HG02678 (cell line): ENCODE measurements at regions not wholly inside any gene's neighbourhood (a gene's known extent, or its start where the extent isn't known, plus 50 kb on each side); places are given as distances from the start of the nearest gene placed in this dataset.

Experiments used
- ATAC-seq: cut with Tn5 transposase; IDR thresholded peaks from one replicate; pipeline ENCODE4 v1.9.1; 2021; ENCODE audit warnings: mild to moderate bottlenecking, moderate library complexity; ENCODE audit not compliant: unreplicated experiment

DNA sequence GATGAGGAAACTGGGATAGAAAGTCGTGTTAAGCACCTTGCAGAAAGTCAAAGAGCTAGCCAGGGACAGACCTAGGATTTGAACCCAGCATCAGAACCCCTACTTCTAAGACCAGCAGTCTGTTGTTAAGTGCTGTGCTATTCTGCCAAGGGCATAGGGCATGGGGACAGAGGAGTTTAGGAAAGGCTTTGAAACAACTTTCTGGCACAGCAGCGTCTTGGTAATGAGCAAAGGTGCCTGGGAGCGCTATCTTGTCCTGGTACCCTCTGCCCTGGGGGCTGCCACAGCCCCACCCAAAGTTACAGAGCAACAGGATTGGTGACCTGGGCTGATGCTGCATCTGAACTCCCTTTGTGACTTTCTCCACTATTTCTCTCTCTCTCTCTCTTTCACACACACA lies 1108.1 kb downstream of the BCL11B start:
- ATAC-seq, result no peak

DNA sequence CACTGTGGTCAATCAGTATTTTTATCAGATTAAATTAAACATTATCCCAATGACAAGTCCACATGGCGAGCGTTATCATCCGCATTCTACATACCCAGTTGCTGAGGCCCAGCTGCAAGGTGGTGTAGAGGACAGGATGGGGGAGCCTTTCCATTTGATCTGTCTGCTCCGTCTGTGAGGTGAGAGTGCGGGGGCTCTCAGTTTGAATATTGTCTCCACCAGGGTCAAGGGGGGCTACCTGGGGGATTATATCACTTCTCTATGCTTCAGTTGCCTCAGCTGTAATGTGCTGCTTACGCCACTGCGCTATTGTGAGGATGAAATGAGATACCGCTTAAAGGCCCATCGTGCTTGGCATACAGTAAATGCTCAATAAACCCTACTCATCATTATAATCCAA lies 1106.0 kb downstream of the BCL11B start:
- ATAC-seq, result no peak

DNA sequence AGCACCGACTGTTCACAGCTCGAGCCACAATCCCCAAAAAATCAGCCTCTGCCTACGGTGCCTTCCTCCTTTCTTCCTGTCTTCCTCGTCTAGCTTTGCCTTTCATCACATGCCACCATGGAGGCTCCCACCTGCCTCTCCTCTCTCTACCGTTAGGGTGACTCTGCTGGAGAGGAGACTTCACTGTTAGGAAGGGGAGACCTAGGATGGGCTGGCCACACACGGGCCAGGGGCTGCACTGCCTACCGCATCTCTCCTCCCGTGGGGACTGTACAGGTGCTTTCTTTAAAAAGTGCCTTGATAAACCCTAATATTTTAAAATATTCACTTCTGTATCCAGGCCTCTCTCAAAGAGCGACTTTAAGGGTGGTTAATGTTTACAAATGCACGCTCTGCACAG lies 1104.7 kb downstream of the BCL11B start:
- no peak for ATAC-seq

DNA sequence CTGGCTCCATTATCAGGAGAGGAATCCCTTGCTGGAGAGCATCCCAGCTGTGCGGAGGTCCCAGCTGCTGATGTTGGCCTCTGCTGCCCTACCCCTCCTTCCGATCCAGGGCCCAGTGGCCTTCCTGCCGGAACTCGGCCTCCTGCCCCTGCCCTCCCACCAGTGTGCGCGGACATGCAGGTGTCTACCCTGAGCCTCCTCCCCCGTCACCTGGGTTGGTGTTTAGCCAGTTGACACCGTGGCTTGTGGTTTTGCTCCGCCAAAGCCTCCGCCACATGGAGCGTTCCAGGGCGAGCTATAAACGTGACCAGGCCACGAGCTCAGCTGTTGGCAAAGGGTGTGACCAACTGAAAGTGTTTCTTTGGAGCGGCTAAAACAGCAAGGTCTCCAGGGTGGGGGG lies 1104.3 kb downstream of the BCL11B start:
- ATAC-seq, result no peak

DNA sequence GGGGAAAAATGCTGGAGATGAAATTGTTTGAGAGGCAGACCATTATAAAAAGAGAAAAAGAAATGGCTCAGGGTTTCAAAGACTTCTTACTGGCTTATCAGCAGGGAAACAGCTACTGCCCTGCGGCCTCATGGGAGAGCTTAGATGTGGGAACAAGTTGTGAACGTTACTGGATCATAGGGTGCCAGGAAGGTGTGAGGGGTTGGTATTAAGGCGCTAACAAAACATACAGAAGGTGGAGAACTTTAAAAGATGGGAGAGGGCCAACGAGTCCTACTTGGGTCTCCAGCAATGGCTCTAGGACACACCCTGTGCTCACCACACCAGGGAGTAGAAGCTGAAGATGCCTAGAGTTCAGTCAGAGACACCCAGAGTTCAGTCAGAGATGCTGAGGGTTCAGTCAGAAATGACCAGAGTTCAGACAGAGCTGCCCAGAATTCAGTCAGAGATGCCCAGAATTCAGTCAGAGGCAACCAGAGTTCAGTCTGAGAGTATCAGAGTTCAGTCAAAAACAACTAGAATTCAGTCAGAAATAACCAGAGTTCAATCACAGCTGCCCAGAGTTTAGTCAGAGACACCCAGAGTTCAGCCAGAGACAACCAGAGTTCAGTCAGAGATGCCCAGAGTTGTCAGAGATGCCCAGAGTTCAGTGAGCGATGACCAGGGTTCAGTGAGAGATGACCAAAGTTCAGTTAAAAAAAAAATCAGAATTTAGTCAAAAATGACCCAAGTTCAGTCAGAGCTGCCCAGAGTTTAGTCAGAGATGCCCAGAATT lies 1103.6 kb downstream of the BCL11B start:
- ATAC-seq, result no peak

DNA sequence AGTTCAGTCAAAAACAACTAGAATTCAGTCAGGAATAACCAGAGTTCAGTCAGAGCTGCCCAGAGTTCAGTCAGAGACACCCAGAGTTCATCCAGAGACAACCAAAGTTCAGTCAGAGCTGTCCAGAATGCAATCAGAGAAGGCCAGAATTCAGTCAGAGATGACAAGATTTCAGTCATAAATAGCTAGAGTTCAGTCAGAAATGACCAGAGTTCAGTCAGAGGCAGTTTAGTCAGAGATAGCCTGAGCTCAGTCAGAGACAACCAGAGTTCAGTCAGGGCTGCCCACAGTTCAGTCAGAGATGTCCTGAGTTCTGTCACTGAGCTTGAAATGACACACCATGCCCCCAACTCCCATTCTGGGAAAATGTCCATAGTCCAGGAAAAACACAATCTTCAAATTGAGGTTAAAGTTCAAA lies 1102.8 kb downstream of the BCL11B start:
- ATAC-seq, result no peak

DNA sequence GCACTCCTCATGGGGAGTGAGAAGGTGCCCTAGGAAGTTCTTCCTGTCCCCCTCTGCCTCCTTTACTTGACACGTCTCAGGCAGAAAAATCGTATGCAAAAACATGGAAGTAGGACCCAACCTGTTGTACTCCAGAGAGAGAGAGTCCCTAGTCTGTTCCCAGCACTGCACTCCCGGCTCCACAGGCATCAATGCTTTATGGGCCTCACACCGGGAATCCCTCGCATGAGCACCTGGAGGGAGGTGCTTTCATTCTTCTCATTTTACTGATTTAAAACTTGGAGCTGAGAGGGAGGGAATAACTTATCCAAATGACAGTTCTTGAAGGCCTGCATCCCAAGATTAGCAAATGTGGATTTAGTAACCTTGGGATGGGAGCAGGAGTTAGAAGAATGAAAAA lies 1101.4 kb downstream of the BCL11B start:
- no peak for ATAC-seq

DNA sequence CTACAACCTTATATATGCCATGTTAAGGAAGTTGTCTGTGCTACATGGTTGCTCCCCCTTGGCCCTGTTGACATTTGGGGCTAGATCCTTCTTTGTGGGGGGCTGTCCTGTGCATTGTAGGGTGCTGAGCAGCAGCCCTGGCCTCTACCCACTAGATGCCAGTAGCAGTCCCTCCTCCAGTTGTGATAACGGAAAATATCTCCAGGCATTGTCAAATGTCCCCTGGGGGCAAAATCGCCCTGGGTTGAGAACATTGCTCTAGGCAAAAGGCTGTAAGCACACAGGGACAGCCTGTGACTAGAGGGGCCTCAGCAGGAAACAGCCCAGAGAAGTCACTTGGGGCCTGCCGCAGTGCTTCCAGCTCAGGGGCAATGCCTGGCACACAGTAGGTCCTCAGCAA lies 1100.3 kb downstream of the BCL11B start:
- no peak for ATAC-seq

DNA sequence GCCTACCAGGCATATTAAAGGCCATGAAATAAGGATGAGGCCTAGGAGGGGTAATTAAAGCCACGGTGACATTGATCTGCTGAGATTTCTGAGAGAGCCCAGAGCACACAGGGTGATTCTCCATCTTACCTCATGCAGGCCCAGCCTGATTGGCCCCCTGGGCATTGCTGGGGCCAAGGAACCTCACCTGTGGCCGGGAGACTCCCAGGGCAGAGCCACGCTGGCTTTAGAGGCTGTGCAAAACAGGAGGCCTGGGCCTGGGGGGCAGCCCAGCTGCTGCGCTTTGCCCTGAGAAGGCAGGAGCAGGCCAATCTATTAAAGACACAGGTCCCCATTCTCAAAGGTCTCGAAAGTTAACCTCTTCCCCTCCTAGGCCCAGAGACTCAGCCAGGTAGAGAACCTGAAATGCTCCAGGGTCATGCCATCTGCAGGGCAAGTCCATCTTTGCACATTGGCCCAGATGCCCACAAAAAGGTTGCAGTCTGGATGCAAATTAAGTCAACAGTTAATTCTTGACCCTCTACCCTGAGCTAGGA lies 1099.7 kb downstream of the BCL11B start:
- ATAC-seq, result no peak

DNA sequence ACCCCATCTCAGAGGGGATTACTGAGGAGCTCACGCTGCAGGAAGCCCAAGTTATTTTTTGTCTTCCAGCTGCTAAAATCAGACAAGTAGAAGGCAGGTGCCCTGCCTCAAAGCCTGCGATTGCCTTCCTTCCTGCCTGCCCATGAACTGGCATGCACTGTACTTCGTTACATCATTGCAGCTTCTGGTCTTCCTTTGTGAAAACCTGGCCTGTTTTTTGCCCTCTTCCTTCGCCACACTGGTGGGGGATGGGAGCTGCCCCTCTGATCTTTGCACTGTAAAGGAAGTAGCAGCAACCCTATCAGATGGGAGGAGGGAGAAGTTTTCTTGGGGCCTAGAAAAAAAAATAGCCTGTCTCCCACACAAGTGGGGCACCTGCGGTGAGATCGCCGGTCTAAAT lies 1098.7 kb downstream of the BCL11B start:
- no peak for ATAC-seq

DNA sequence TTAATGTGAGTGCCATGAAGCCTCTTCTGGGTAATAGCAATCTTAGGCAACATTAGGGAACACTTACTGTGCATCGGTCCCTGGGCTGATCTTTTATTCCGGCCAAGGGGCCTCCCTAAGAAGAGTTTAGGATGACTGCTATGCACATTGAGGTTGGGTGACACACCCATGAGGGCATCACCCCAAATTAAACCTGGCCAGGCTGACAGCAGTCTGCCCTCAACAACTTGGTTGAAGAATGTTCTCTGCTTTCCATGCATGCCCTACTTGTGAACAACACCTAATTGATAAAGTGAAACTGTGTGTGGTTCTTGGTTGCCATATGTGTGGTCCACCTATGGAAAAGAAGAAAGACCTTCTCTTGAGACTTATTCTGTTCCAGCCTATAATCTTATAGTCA lies 1098.0 kb downstream of the BCL11B start:
- ATAC-seq, result no peak

DNA sequence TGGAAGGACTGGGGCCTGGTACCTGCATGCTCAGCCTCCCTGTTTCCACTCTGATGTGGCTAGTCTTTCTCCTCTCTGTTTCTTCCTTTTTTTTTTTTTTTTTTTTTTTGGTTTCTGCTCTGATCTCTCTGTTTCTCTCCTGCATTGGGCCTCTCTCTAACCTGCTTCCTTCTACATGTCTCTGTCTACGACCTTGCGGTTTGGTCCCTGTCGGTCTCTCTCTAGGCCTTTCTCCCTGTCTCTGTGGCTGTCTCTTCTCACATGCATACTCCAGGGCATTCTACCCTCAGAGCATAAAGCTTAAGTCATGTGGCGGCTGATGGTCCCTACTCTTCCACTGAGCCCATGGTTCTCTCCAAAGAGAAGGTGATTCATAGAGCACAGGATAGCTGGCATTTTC lies 1096.6 kb downstream of the BCL11B start:
- no peak for ATAC-seq

DNA sequence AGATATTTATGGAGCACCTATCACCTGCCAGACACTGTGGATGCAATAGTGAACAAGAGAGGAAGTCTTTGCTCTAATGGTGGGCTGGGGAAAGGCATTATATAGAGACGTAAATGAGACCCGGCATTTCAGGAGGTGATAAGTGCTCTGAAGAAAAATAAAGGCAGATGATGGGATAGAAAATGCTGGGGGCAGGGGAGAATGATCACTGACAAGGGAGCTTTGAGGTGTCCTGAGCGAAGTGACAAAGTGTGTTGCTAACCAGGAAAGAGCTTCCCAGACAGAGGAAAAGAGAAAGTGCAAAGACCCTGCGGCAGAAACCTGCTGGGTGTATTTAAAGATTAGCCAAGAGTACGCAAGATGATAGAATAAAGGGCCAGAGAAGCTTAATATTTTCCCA lies 1096.1 kb downstream of the BCL11B start:
- no peak for ATAC-seq

DNA sequence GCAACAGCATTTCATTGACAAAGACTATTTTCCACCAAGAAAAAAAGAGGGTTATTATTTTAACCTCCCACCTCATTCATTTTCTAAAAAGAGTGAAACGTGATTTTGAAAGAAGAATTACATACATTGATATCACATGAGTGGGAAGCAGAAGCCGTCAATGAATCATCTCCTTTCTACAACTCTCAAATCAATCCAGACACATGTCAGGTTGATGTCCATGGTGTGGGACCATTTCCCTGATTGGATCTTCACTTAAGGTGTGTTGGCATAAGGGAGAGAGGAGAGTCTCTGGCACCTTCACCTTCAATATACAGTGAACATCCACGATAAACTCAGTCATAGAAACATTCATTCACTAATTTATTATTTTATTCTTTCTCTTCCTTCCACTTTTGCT lies 1095.1 kb downstream of the BCL11B start:
- ATAC-seq, result no peak

DNA sequence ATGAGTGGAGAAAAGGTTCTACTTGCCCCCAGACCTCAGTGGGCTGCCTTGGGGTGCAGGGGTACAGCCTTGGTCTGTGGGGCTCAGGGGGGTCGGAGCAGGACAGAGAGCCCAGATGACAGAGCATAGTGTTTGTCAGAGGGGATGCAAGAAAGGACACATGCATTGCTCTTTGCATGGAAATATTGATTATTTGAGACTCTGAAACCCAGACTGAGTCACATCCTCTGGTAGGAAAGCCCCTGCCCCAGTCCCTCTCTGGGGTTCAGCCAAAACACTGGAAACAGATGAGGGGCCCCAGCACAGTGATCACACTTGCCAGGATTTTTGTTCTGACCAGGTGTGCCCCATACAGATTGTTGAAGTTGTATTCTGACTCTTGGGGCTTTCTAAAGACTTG lies 1094.4 kb downstream of the BCL11B start:
- ATAC-seq, result no peak

DNA sequence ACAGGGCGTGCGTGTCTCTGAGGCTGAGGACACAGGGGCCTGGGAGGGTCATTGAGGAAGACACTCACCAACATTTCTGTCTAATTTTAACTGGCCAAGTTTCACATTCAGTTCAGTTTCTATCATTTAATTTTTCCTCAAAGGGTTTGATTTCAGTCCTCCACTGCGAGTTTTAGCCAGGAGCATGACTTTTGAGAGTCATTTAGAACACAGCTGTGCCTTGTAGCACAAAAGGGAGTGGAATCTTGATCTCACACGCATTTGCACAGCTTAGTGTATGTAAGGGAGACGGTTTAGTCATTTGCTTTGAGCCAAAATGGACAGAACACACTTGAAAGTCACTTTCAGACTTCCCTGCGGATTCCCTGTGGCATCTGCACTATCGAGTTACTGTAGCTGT lies 1090.8 kb downstream of the BCL11B start:
- ATAC-seq, result no peak

DNA sequence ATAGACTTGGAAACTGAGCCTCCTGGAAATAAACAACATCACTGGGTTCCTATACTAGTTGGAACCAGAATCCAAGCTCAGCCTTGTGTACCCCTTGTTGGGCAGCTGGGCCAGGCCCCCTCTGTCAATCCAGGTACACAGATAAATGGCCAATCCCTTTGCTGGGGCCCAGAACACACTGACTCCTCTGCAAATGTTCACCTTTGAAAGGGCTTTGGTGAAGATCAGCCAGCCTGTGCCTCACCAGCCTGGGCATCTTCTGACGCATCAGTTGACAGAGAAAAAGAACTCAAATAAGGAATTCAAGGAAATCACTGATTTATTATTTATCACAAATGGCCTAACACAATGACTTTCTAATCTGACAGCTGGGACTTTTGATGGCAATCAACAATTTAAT lies 1090.2 kb downstream of the BCL11B start:
- no peak for ATAC-seq

DNA sequence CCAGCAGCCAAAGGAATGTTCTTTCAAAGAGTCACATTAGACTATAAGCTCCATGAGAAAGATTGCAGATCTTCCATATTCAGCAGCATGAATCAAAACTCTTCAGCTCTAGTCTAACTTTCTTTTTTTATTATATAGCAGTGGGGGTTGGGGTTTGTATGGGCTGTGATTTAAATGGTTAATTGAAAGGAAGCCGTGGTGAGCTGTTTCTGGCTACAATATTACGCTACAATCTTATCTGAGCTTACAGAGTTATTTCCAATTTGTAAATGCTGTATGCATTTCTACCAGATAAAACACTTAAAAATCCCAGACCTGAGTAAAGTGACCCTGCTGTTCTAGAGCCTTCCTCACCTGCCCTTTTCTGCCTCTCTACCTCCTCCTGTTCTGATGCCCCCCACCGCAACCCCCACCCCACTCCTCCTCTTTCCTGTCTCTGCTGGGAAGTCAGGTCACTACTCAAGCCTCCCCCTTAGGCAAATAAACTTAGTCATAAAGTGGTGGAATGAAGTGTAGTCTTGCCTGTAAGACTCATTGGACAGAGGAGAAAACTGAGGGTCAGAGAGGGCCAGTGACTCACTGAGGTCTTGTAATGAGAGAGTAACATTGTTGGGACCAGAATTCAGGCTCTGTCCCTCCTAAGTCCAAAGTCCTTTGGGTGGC lies 1089.5 kb downstream of the BCL11B start:
- ATAC-seq, result no peak

DNA sequence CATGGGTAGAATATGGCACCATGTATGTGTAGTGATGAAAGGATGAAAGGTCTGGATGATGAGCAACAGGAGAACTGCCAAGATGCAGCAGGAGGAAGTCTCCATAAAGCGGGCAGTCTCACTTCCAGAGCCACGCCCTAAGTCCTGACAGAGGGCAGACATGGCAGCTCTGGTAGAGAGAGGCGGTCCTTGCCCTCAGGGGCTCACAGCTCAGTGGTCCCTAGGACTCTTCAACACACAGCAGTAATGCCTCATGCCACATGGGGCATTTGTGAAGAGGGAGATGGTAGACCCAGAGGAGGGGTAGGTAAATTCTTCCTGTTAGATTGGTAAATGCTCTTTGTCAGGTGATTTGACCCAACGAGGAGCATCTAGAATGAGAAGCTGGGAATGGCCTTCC lies 1088.4 kb downstream of the BCL11B start:
- no peak for ATAC-seq

DNA sequence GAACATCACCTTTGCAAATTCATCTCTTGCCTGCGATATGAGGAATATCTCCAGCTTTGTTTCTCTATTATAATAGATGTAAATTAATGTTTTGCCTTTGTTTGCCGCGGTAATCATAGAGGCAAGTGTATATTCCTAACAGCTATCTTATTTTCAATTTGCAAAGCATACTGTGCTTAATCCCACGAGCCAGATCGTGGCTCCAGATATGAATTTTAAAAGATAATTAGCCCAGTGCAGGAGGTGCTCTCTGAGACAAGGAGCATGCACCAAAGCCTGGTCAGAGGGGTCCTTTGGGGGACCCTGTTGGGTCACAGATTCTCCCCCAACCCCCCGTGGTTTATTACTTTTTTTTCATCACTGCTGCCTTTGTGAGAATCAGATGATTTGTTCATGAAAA lies 1087.5 kb downstream of the BCL11B start:
- no peak for ATAC-seq

DNA sequence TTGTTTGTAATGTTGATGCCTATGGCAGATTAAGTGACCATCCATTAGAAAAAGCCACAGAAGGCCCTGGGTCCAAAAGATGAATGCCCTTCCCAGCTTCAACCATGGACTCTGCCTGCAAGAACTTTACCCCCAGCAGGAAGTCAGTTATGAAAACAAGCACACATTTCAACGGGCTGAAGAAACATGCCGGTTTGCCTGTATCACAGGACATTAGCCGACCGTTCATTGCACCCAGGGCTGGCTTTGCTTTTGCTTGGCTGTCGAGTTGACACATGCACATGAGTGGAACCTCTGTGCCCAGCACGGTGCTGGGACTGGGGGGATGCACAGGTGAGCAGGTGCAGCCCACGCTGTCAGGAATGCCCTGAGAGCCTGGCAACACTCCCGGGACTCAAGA lies 1087.0 kb downstream of the BCL11B start:
- no peak for ATAC-seq

DNA sequence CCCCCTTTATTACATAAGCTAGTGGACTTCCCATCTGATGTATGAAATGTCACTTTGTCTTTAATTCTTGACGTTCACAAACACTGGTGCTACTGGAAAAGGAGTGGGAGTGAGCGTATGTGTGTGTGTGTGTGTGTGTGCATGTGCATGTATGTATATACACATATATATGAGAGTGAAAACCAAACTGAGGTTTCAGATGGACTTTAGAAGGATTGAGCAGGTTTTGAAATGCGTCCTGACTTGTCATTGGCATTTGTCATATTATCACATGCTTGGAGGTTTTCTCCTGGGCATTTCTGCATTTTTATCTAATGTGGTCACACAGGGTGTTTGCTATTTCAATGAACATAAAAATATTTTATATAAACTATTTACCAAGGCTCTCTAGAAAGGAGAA lies 1085.9 kb downstream of the BCL11B start:
- ATAC-seq, result no peak

DNA sequence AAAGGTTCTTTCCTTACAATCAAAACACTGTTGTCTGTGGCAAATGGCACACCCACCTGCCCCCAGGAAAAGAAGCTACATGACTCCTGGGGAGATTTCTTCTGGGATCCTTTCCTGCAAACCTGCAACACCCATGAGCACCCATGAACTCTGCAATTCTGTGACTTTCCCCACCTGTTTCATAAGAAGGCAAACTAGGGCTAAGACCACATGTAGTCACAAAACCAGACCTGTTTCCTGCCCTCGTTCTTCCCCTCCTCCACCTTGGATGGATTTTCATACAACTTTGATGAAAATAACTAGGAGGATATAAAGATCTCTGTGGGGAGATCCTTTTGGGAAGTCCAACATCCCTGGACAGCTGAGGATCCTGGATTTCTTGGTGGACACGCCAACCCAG lies 1084.7 kb downstream of the BCL11B start:
- ATAC-seq, result no peak
